ENCODE measurements at regions not wholly inside any gene's neighbourhood (a gene's known extent, or its start where the extent isn't known, plus 50 kb on each side); places are given as distances from the start of the nearest gene placed in this dataset.

GRCh38 chr2:191757208-191757607, 79.3 kb downstream of the NABP1 start:
- Histone ChIP-seq H3K4me2 (ENCODE audit: low read length) (no peak overlapping the region), H3K4ac (ENCODE audit: low read depth, low read length) (no peak overlapping the region), H2BK120ac (ENCODE audit: low read depth, low read length) (no peak overlapping the region), H3K79me2 (ENCODE audit: control insufficient read depth, insufficient read depth, low read length) (no peaks in the 10 kb centered on the region), H4K5ac (ENCODE audit: low read length) (no peak overlapping the region), H2AK5ac (ENCODE audit: low read length) (no peak overlapping the region), H2BK15ac (replicated peaks; ENCODE audit: low read depth) (no peak overlapping the region), H3K4me1 (ENCODE audit: control insufficient read depth, low read depth, low read length) (no peaks in the 10 kb centered on the region), H4K8ac (ENCODE audit: low read depth, low read length) (no peak overlapping the region), H3K4me3 (ENCODE audit: low read length) (no peak overlapping the region), H3K23ac (ENCODE audit: low read length) (no peak overlapping the region), H3K79me1 (ENCODE audit: low read length) (no peaks in the 10 kb centered on the region), H3K27me3 (ENCODE audit: insufficient read depth, low read length, poor library complexity) (no peaks in the 10 kb centered on the region), H3K56ac (ENCODE audit: low read length) (no peak overlapping the region), H3K9ac (ENCODE audit: low read length) (no peak overlapping the region), H3K18ac (ENCODE audit: low read length) (no peak overlapping the region), H3K27ac (ENCODE audit: low read depth, low read length) (no peak overlapping the region), H3K36me3 (ENCODE audit: control insufficient read depth, insufficient read depth, low read length) (no peaks in the 10 kb centered on the region), H2BK5ac (ENCODE audit: low read length) (no peak overlapping the region)
- DNase-seq: no peak
- no CpG with 5 or more reads among the region's 1 CpG for WGBS (ENCODE audit: extremely low coverage, insufficient coverage, low lambda C conversion rate)

GRCh38 chr2:191758518-191759507, 80.9 kb downstream of the NABP1 start:
- no peak overlapping the region for H3K27ac ChIP-seq (ENCODE audit: low read depth, low read length)
- no peak overlapping the region for H2BK15ac ChIP-seq (replicated peaks; ENCODE audit: low read depth)
- no peak overlapping the region for H2BK5ac ChIP-seq (ENCODE audit: low read length)
- no CpG with 5 or more reads among the region's 13 CpGs for WGBS (ENCODE audit: extremely low coverage, insufficient coverage, low lambda C conversion rate)
- H3K9ac ChIP-seq (ENCODE audit: low read length): no peak overlapping the region
- DNase-seq: peak; percentile 81
- no peaks in the 10 kb centered on the region for H3K79me1 ChIP-seq (ENCODE audit: low read length)
- H3K4me1 ChIP-seq (ENCODE audit: control insufficient read depth, low read depth, low read length): no peaks in the 10 kb centered on the region
- H3K27me3 ChIP-seq (ENCODE audit: insufficient read depth, low read length, poor library complexity): no peaks in the 10 kb centered on the region
- no peak overlapping the region for H3K23ac ChIP-seq (ENCODE audit: low read length)
- no peak overlapping the region for H3K4ac ChIP-seq (ENCODE audit: low read depth, low read length)
- H3K79me2 ChIP-seq (ENCODE audit: control insufficient read depth, insufficient read depth, low read length): no peaks in the 10 kb centered on the region
- no peak overlapping the region for H2BK120ac ChIP-seq (ENCODE audit: low read depth, low read length)
- no peak overlapping the region for H2AK5ac ChIP-seq (ENCODE audit: low read length)
- H3K36me3 ChIP-seq (ENCODE audit: control insufficient read depth, insufficient read depth, low read length): no peaks in the 10 kb centered on the region
- no peak overlapping the region for H3K18ac ChIP-seq (ENCODE audit: low read length)
- no peak overlapping the region for H3K56ac ChIP-seq (ENCODE audit: low read length)
- H4K5ac ChIP-seq (ENCODE audit: low read length): no peak overlapping the region
- H3K4me3 ChIP-seq (ENCODE audit: low read length): no peak overlapping the region
- H3K4me2 ChIP-seq (ENCODE audit: low read length): no peak overlapping the region
- no peak overlapping the region for H4K8ac ChIP-seq (ENCODE audit: low read depth, low read length)

- Histone ChIP-seq H3K79me2 (ENCODE audit: control insufficient read depth, insufficient read depth, low read length) (no peaks in the 10 kb centered on the region), H3K4ac (ENCODE audit: low read depth, low read length) (no peak overlapping the region), H2BK15ac (replicated peaks; ENCODE audit: low read depth) (no peak overlapping the region), H3K4me3 (ENCODE audit: low read length) (no peak overlapping the region), H2AK5ac (ENCODE audit: low read length) (no peak overlapping the region), H3K27ac (ENCODE audit: low read depth, low read length) (no peak overlapping the region), H4K8ac (ENCODE audit: low read depth, low read length) (no peak overlapping the region), H3K27me3 (ENCODE audit: insufficient read depth, low read length, poor library complexity) (no peaks in the 10 kb centered on the region), H3K56ac (ENCODE audit: low read length) (no peak overlapping the region), H3K36me3 (ENCODE audit: control insufficient read depth, insufficient read depth, low read length) (no peaks in the 10 kb centered on the region), H3K9ac (ENCODE audit: low read length) (no peak overlapping the region), H3K4me1 (ENCODE audit: control insufficient read depth, low read depth, low read length) (no peaks in the 10 kb centered on the region), H4K5ac (ENCODE audit: low read length) (no peak overlapping the region), H3K4me2 (ENCODE audit: low read length) (no peak overlapping the region), H3K23ac (ENCODE audit: low read length) (no peak overlapping the region), H2BK120ac (ENCODE audit: low read depth, low read length) (no peak overlapping the region), H3K79me1 (ENCODE audit: low read length) (no peaks in the 10 kb centered on the region), H3K18ac (ENCODE audit: low read length) (no peak overlapping the region), H2BK5ac (ENCODE audit: low read length) (no peak overlapping the region)
- no peak for DNase-seq
- WGBS (ENCODE audit: extremely low coverage, insufficient coverage, low lambda C conversion rate): no CpG with 5 or more reads among the region's 4 CpGs
Measured at GRCh38 chr2:191759680-191760079, 81.7 kb downstream of the NABP1 start.

DNA sequence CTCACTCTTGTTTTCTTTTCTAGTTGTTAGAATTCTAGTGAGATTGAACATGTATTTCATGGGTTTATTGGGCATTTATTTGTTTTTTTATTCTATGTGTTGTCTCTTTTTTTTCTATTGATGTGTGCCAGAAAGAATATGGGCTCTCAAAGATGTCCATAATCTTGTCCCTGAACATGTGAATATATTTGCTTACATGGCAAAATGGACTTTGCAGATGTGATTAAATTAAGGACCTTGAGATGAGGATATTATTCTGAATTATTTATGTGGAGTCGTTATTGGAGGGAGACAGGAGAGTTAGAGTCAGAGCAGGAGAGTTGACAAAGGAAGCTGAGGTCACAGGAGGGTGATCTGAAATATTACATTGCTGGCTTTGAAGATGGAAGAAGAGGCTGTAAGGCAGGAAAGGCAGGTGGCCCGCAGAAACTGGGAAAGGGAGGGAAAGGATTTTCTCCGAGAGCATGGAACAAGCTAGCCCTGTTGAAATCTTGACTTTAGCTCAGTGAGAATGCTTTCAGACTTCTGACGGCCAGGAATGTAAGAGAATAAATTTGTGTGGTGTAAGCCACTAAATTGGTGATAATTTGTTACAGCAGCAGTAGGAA, 82.8 kb downstream of the NABP1 start:
- no peak overlapping the region for H3K4ac ChIP-seq (ENCODE audit: low read depth, low read length)
- WGBS (ENCODE audit: extremely low coverage, insufficient coverage, low lambda C conversion rate): 100% methylated on average over 1 of the region's 4 CpGs
- no peak for DNase-seq
- H3K4me3 ChIP-seq (ENCODE audit: low read length): no peak overlapping the region
- no peak overlapping the region for H4K5ac ChIP-seq (ENCODE audit: low read length)
- no peak overlapping the region for H3K18ac ChIP-seq (ENCODE audit: low read length)
- no peak overlapping the region for H3K4me2 ChIP-seq (ENCODE audit: low read length)
- no peak overlapping the region for H2BK15ac ChIP-seq (replicated peaks; ENCODE audit: low read depth)
- no peak overlapping the region for H2BK5ac ChIP-seq (ENCODE audit: low read length)
- H3K27me3 ChIP-seq (ENCODE audit: insufficient read depth, low read length, poor library complexity): no peaks in the 10 kb centered on the region
- H3K9ac ChIP-seq (ENCODE audit: low read length): no peak overlapping the region
- no peak overlapping the region for H3K27ac ChIP-seq (ENCODE audit: low read depth, low read length)
- no peak overlapping the region for H2AK5ac ChIP-seq (ENCODE audit: low read length)
- no peak overlapping the region for H3K56ac ChIP-seq (ENCODE audit: low read length)
- H3K36me3 ChIP-seq (ENCODE audit: control insufficient read depth, insufficient read depth, low read length): no peaks in the 10 kb centered on the region
- H4K8ac ChIP-seq (ENCODE audit: low read depth, low read length): no peak overlapping the region
- no peaks in the 10 kb centered on the region for H3K79me1 ChIP-seq (ENCODE audit: low read length)
- H3K4me1 ChIP-seq (ENCODE audit: control insufficient read depth, low read depth, low read length): no peaks in the 10 kb centered on the region
- H3K79me2 ChIP-seq (ENCODE audit: control insufficient read depth, insufficient read depth, low read length): no peaks in the 10 kb centered on the region
- no peak overlapping the region for H3K23ac ChIP-seq (ENCODE audit: low read length)
- H2BK120ac ChIP-seq (ENCODE audit: low read depth, low read length): no peak overlapping the region

GRCh38 chr2:191773136-191773535, 73.8 kb downstream of the CAVIN2 start:
- H2BK120ac ChIP-seq (ENCODE audit: low read depth, low read length): no peak overlapping the region
- WGBS (ENCODE audit: extremely low coverage, insufficient coverage, low lambda C conversion rate): no CpG with 5 or more reads among the region's 4 CpGs
- H3K18ac ChIP-seq (ENCODE audit: low read length): no peak overlapping the region
- no peaks in the 10 kb centered on the region for H3K36me3 ChIP-seq (ENCODE audit: control insufficient read depth, insufficient read depth, low read length)
- DNase-seq: no peak
- H4K8ac ChIP-seq (ENCODE audit: low read depth, low read length): no peak overlapping the region
- H2AK5ac ChIP-seq (ENCODE audit: low read length): no peak overlapping the region
- H3K27ac ChIP-seq (ENCODE audit: low read depth, low read length): no peak overlapping the region
- no peak overlapping the region for H2BK5ac ChIP-seq (ENCODE audit: low read length)
- H3K4ac ChIP-seq (ENCODE audit: low read depth, low read length): no peak overlapping the region
- H3K27me3 ChIP-seq (ENCODE audit: insufficient read depth, low read length, poor library complexity): no peaks in the 10 kb centered on the region
- no peak overlapping the region for H3K56ac ChIP-seq (ENCODE audit: low read length)
- no peak overlapping the region for H2BK15ac ChIP-seq (replicated peaks; ENCODE audit: low read depth)
- H3K79me1 ChIP-seq (ENCODE audit: low read length): no peaks in the 10 kb centered on the region
- no peaks in the 10 kb centered on the region for H3K79me2 ChIP-seq (ENCODE audit: control insufficient read depth, insufficient read depth, low read length)
- H3K4me2 ChIP-seq (ENCODE audit: low read length): no peak overlapping the region
- no peak overlapping the region for H3K23ac ChIP-seq (ENCODE audit: low read length)
- no peak overlapping the region for H3K9ac ChIP-seq (ENCODE audit: low read length)
- no peak overlapping the region for H3K4me3 ChIP-seq (ENCODE audit: low read length)
- no peaks in the 10 kb centered on the region for H3K4me1 ChIP-seq (ENCODE audit: control insufficient read depth, low read depth, low read length)
- H4K5ac ChIP-seq (ENCODE audit: low read length): no peak overlapping the region

Measured in mesendoderm (in vitro differentiated cells).